Smooth muscle cell (in vitro differentiated cells): ENCODE measurements at regions not wholly inside any gene's neighbourhood (a gene's known extent, or its start where the extent isn't known, plus 50 kb on each side); places are given as distances from the start of the nearest gene placed in this dataset.

Source experiments
- DNase-seq: peaks from one replicate; lab custom pipeline; 2025; ENCODE audit not compliant: unreplicated experiment; lab: John Stamatoyannopoulos, UW
- H2AFZ ChIP-seq: fragments of 200-600 bp; sonication (generic); 2 replicates; pipeline ENCODE4 v1.6.0; 2016; ENCODE audit warnings: antibody characterized with exemption, low read depth, mild to moderate bottlenecking
- H3F3A ChIP-seq: fragments of 200-600 bp; sonication (generic); 2 replicates; pipeline ENCODE4 v1.6.0; 2017; ENCODE audit warnings: antibody characterized with exemption, low read depth
- H3K27ac ChIP-seq: fragments of 200-600 bp; sonication (generic); 2 replicates; pipeline ENCODE4 v1.5.1; 2016; ENCODE audit warnings: low read depth, mild to moderate bottlenecking
- H3K27me3 ChIP-seq: fragments of 200-600 bp; sonication (generic); 2 replicates; pipeline ENCODE4 v1.6.1; 2016; ENCODE audit warnings: low read depth, mild to moderate bottlenecking
- H3K36me3 ChIP-seq: fragments of 200-600 bp; sonication (generic); 2 replicates; pipeline ENCODE4 v1.5.1; 2016; ENCODE audit warnings: low read depth
- H3K4me1 ChIP-seq: fragments of 200-600 bp; sonication (generic); 2 replicates; pipeline ENCODE4 v1.5.1; 2016; ENCODE audit warnings: low read depth
- H3K4me2 ChIP-seq: fragments of 200-600 bp; sonication (generic); 2 replicates; pipeline ENCODE4 v1.6.0; 2016; ENCODE audit warnings: mild to moderate bottlenecking
- H3K4me3 ChIP-seq: fragments of 200-600 bp; sonication (generic); 2 replicates; pipeline ENCODE4 v1.5.1; 2016; ENCODE audit warnings: mild to moderate bottlenecking
- H3K79me2 ChIP-seq: fragments of 200-600 bp; sonication (generic); 2 replicates; pipeline ENCODE4 v1.6.0; 2016; ENCODE audit warnings: low read depth, mild to moderate bottlenecking
- H3K9ac ChIP-seq: fragments of 200-600 bp; sonication (generic); 2 replicates; pipeline ENCODE4 v1.6.0; 2016; ENCODE audit warnings: low read depth
- H3K9me3 ChIP-seq: fragments of 200-600 bp; sonication (generic); replicated peaks from 2 replicates; pipeline ENCODE4 v1.5.1; 2016; ENCODE audit warnings: low read depth
- H4K20me1 ChIP-seq: fragments of 200-600 bp; sonication (generic); 2 replicates; pipeline ENCODE4 v1.6.0; 2016; ENCODE audit warnings: low read depth
- WGBS: methylation state at CpG from one replicate; pipeline ENCODE4 v1.1.7; 2016; ENCODE audit warnings: low lambda C conversion rate; 5-methylcytosine and 5-hydroxymethylcytosine counted together
- TF ChIP-seq, protein P1 (sequence below): fragments of 200-600 bp; sonication (generic); IDR thresholded peaks from 2 replicates; pipeline ENCODE4 v1.5.1; 2017; ENCODE audit warnings: borderline replicate concordance, mild to moderate bottlenecking, antibody characterized with exemption; ENCODE audit not compliant: insufficient read depth, poor library complexity, severe bottlenecking

DNA sequence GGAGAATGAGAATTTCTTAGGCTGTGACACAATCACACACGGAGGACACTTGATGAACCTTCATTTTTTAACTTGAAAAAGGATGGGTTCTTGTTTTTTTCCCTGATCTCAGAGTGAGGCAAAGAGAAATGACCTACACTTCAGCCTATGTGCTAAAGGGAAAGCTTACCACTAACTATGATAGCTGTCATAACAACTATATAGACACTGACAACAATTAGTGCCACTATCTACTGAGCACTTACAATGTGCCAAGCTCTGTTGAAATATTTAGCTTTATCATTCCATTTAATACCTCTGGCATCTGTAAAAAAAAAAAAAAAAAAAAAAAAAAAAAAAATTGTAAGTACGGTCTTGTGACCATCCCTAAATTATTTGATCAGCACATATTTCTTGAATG is 135.9 kb upstream of the WWC1 start:
- Histone ChIP-seq H2AFZ (no peak overlapping the region), H3K9me3 (no peaks in the 10 kb centered on the region), H3K36me3 (no peaks in the 10 kb centered on the region), H3F3A (no peaks in the 10 kb centered on the region), H3K27ac (no peak overlapping the region), H3K4me1 (peaks cover 17% of the 10 kb centered on the region), H3K4me3 (no peak overlapping the region), H3K79me2 (no peaks in the 10 kb centered on the region), H4K20me1 (no peaks in the 10 kb centered on the region), H3K27me3 (no peaks in the 10 kb centered on the region), H3K4me2 (no peak overlapping the region), H3K9ac (no peak overlapping the region)
- TF ChIP-seq, protein P1, sequence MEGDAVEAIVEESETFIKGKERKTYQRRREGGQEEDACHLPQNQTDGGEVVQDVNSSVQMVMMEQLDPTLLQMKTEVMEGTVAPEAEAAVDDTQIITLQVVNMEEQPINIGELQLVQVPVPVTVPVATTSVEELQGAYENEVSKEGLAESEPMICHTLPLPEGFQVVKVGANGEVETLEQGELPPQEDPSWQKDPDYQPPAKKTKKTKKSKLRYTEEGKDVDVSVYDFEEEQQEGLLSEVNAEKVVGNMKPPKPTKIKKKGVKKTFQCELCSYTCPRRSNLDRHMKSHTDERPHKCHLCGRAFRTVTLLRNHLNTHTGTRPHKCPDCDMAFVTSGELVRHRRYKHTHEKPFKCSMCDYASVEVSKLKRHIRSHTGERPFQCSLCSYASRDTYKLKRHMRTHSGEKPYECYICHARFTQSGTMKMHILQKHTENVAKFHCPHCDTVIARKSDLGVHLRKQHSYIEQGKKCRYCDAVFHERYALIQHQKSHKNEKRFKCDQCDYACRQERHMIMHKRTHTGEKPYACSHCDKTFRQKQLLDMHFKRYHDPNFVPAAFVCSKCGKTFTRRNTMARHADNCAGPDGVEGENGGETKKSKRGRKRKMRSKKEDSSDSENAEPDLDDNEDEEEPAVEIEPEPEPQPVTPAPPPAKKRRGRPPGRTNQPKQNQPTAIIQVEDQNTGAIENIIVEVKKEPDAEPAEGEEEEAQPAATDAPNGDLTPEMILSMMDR, result no peak
- DNase-seq, result no peak
- WGBS, result 84% methylated on average over 2 of the region's 2 CpGs

DNA sequence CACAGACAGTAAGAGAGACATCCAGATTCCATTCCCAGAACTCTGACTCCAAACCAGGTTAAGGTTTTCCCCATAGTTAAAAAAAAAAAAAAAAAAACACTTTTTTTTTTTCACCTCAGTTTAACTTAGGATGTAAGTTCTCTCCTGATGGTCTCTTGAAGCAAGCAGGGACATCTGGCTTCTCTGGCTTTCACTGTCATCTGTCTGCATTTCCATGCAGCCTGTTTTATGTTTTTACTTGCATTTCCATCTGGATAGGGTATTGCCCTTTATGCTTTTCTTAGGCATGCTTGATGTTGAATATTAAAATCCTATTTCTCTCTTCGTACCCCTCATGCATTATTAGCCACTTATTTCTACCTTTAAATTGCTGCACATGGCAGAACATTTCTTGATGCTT is 135.3 kb upstream of the WWC1 start:
- Histone ChIP-seq H4K20me1 (no peaks in the 10 kb centered on the region), H3K9me3 (no peaks in the 10 kb centered on the region), H3K4me2 (no peak overlapping the region), H3K79me2 (no peaks in the 10 kb centered on the region), H3K4me3 (no peak overlapping the region), H3K27ac (no peak overlapping the region), H3K4me1 (peaks cover 17% of the 10 kb centered on the region), H3K36me3 (no peaks in the 10 kb centered on the region), H2AFZ (no peak overlapping the region), H3K27me3 (no peaks in the 10 kb centered on the region), H3K9ac (no peak overlapping the region), H3F3A (no peaks in the 10 kb centered on the region)
- WGBS, result 79% methylated on average over 1 of the region's 1 CpG
- no peak for DNase-seq
- TF ChIP-seq, protein P1, result no peak

DNA sequence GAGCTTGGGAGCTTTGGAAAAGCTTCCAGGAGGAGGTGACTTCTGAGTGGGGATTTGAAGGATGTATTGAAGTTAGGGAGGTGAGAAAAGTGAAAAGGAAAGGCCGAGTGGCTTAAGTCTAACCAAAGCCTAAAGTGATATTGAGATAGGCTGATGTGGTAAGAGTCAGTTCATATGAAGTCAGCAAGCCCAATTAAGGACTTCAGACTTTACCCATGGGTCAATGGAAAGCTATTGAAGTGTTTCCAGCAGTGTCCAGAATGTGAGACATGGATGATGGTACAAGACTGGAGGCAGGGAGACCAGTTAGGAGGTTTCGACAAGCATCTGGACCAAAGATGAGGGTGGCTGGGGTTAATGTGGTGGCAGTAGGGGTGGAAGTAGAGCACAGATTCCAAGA is 134.3 kb upstream of the WWC1 start:
- Histone ChIP-seq H3K9me3 (no peaks in the 10 kb centered on the region), H3K4me1 (peaks cover 17% of the 10 kb centered on the region), H3K27me3 (no peaks in the 10 kb centered on the region), H3F3A (no peaks in the 10 kb centered on the region), H4K20me1 (no peaks in the 10 kb centered on the region), H3K4me2 (no peak overlapping the region), H3K27ac (no peak overlapping the region), H3K9ac (no peak overlapping the region), H3K36me3 (no peaks in the 10 kb centered on the region), H2AFZ (no peak overlapping the region), H3K4me3 (no peak overlapping the region), H3K79me2 (no peaks in the 10 kb centered on the region)
- WGBS, result 90% methylated on average over 2 of the region's 2 CpGs
- DNase-seq, result no peak
- TF ChIP-seq, protein P1, result no peak

DNA sequence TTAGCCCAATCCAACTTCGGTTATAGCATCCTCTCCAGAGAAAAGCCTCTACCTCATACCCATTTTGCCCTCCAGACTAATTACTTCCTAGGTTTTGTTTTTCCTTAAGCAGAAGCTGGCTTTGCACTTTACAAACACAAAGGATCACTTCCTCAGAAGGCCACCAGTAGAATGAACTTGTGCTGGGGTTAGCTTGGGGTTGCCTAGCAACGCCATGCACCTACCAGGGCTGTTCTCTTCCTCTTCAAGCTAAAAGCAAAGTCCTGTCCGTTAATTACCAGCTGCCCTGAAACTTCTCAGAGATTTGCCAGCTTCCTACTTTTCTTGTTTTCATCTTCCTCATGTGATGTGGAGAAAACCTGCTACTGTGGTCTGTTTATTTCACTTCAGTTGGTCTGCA is 132.0 kb upstream of the WWC1 start:
- Histone ChIP-seq H3K4me3 (no peak overlapping the region), H3K79me2 (no peaks in the 10 kb centered on the region), H3K9ac (no peak overlapping the region), H3K4me1 (peaks cover 6% of the 10 kb centered on the region), H3K36me3 (no peaks in the 10 kb centered on the region), H4K20me1 (no peaks in the 10 kb centered on the region), H3K27ac (no peak overlapping the region), H2AFZ (no peak overlapping the region), H3K27me3 (no peaks in the 10 kb centered on the region), H3K9me3 (no peaks in the 10 kb centered on the region), H3F3A (no peaks in the 10 kb centered on the region), H3K4me2 (no peak overlapping the region)
- 72% methylated on average over 3 of the region's 3 CpGs for WGBS
- TF ChIP-seq, protein P1, result no peak
- no peak for DNase-seq
